ENCODE measurements at regions not wholly inside any gene's neighbourhood (a gene's known extent, or its start where the extent isn't known, plus 50 kb on each side); places are given as distances from the start of the nearest gene placed in this dataset.

DNA sequence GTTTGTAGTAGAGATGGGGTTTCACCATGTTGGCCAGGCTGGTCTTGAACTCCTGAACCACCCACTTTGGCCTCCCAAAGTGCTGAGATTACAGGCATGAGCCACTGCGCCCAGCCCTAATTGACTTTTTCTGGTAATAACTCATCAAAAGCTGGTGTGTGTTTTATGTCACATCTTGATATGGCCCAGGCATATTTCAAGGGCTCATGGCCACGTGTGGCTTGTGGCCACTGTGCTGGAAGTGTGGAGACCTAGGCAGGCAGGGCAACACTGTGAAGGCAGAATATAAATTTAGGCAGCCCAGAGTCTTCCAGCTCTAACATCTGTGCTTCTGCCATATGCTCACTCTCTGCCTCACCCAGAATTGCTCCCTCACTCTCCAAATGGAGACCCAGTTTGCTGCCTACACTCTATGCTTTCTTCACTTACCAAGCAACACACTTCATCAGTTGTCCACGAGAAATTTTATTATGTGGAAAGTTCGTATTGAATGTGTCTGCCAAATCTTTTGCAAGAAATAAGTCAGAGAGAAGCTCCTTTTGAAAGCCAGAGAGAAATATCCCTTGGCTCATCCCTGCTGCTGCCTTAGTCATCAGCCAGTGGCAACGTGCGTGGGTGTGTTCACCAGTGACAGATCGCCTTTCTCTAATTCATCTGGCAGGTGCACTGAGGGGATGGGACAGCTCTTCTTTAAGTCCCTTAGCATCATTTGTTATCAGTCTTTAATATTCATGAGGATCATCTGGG, 129.4 kb upstream of the CXCR4 start:
- DNase-seq (ENCODE audit: low read depth in 4 of 4, low spot score in 1 of 4): no peak

GRCh38 chr2:136246086-136246669, 128.2 kb upstream of the CXCR4 start:
- DNase-seq (ENCODE audit: low read depth in 4 of 4, low spot score in 1 of 4): no peak

DNA sequence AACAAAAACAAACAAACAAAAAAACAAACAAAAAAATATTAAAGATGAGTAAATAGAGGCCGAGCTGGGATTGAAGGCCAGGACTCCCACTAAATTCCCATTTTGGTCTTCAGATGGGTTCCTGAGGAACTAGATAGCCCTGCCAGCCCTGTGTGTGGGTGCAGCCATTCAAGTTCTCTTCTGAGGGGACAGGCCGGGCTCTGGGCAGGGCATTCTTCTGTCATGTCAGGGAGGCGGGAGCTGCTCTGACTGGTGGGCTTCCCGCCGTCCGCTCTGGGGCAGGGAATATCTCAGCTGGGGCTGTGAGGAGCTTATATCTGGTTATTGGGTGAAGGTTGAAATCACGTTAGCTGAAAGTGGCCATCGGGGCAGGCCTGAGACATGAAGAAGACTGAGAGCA, 127.3 kb upstream of the CXCR4 start:
- no peak for DNase-seq (ENCODE audit: low read depth in 4 of 4, low spot score in 1 of 4)

DNA sequence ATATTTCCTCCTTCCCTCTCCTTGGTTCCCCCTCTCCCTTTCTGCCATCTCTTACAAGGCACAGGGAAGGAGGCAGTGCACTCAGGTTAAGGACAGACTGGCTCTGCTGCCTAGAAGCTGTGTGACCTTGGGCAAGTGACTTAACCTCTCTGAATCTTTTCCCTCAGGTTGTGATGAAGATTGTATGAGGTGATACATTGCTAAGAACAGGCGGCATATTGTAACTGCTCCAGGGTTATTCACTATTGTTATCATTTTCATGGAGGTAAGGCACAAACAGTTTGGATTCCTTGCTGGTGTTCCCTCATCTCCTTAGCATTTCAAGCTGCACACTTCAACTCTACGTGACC, 126.6 kb upstream of the CXCR4 start:
- DNase-seq (ENCODE audit: low read depth in 4 of 4, low spot score in 1 of 4): no peak

DNA sequence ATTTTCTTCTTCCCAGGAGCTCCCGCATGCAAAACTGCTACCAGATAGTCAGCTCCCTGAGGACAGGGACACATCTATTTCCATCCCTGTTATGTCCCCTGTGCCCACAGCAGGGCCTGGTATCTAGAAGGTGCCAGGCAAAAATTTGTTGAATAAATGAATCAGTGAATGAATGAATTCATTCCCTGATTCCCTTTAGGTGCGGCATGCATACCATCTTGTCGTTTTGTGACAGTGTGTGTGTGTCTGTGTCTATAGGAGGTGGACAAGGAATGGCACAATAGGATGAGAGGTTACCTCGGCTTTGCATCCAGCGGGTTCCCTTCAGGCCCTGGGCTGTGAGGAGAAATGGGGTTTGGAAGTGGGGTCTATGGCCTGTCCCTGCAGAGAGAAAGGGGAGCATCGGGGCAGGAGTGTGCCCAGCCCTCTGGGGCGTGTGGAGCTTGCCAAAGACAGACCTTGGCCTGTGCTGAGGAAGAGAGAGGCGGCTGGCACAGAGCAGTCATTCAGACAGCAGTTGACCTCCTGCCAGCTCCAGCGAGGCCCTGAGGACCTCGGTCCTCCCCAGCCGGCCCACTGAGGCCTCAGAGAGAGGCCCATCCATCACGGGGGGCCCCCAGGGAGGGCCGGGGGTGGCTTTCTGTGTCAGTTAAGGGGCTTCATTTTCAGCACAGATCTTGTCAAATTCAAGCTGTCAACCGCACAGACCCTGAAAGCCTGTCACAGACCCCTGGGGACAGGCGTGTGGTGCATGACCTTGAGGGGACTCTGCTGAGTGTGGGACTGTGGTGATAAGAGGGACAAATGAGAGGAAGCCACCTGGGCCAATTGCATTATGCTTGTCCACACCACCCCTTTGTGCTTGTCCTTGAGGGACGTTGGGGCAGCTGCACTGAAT, 125.9 kb upstream of the CXCR4 start:
- no peak for DNase-seq (ENCODE audit: low read depth in 4 of 4, low spot score in 1 of 4)

GRCh38 chr2:136242687-136243277, 124.8 kb upstream of the CXCR4 start:
- no peak for DNase-seq (ENCODE audit: low read depth in 4 of 4, low spot score in 1 of 4)

DNA sequence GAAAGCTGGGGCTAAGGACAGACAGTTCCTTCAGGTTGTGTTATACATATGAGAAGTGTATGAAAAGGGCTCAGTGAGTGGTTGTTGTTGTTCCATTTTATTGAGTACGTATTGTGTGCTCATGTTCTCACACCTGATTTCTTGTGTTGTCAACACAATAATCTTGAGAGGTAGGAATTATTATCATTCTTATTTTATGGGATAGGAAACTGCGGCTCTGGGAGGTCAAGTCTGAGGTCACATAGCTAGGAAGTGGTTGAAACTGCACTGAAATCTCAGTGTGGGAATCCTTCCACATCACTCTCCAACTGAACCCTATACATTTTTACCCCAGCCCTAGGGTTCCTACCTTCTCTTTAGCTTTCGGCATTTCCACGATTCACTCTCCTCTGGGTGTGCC, 124.2 kb upstream of the CXCR4 start:
- no peak for DNase-seq (ENCODE audit: low read depth in 4 of 4, low spot score in 1 of 4)

GRCh38 chr2:136239079-136239685, 121.2 kb upstream of the CXCR4 start:
- DNase-seq (ENCODE audit: low read depth in 4 of 4, low spot score in 1 of 4): no peak

DNA sequence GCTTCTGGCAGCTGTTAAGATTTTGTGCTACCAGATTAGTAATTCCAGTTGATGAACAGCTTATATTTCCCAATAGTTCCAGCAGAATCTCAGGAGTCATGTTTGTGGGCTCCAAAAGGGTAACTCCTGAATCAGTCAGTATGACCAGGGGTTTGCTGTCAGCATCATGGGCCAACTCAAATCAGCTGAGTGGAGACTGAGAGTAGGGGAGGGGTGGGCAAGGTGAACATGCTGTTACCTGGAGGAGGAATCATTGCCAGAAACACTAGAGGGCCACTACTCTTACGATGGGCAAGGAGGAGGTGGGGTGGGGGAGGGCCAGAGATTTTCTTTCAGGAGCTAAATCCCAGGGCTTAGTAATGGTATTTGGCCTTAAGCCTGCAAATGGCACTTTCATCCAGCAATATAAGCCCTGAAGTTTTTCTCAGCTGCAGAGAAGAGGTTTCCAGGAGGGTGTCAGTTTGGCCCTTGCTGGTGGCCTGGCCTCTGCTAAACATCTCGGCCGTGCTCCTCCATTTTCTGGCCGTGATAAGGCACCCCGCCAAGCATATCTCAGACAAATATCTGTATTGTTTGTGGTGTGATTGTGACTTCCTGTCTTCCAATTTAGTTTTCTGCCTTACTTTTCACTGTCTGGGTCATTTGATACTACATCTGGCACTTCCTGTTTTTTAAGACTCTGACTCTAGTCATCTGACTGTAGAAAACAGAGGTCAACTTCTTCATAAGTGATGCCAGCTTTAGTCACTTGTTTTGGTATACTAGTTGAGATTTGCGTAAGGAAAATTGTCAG, 120.5 kb upstream of the CXCR4 start:
- no peak for DNase-seq (ENCODE audit: low read depth in 4 of 4, low spot score in 1 of 4)

DNA sequence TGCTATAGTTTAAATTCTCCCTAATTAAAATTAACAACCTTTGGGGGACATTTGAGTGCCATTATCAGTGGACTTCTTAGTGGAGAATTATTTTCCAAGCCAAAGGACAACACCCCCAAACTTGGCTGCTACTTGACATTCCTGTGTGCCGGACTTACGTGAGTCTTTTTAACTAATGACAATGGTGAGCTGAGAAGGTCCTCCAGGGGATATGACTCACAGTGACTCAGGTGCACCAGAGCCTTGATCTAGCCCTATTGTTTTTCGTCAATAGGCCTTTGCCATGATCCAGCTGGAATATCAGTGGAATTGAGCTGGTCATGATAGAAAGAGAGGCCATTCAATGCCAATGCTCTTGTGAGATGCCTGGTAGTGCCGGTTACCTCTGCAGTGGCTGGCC, 118.1 kb upstream of the CXCR4 start:
- DNase-seq (ENCODE audit: low read depth in 4 of 4, low spot score in 1 of 4): no peak

- DNase-seq (ENCODE audit: low read depth in 4 of 4, low spot score in 1 of 4): no peak
Observed at GRCh38 chr2:136235546-136235945, 117.6 kb upstream of the CXCR4 start.

- no peak for DNase-seq (ENCODE audit: low read depth in 4 of 4, low spot score in 1 of 4)
Observed at GRCh38 chr2:136234261-136234660, 116.3 kb upstream of the CXCR4 start.

DNA sequence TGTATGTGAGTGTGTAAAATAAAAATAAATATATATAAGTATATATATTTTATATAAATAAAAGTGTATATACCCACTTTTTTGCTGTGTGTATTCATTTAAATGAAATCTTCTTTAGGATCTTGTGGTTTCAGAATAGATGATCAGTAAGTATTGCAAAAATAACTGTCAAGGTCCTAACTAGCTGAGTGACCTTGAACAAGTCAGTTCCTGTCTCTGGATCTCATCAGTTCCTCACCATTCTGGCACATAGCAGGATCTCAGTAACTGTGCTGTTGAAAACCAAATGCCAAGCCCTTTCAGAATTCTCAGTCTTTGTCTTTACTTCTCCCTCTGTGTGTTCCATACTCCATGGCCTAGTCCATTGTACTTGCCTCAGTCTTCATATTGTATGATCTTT, 115.3 kb upstream of the CXCR4 start:
- DNase-seq (ENCODE audit: low read depth in 4 of 4, low spot score in 1 of 4): no peak

DNA sequence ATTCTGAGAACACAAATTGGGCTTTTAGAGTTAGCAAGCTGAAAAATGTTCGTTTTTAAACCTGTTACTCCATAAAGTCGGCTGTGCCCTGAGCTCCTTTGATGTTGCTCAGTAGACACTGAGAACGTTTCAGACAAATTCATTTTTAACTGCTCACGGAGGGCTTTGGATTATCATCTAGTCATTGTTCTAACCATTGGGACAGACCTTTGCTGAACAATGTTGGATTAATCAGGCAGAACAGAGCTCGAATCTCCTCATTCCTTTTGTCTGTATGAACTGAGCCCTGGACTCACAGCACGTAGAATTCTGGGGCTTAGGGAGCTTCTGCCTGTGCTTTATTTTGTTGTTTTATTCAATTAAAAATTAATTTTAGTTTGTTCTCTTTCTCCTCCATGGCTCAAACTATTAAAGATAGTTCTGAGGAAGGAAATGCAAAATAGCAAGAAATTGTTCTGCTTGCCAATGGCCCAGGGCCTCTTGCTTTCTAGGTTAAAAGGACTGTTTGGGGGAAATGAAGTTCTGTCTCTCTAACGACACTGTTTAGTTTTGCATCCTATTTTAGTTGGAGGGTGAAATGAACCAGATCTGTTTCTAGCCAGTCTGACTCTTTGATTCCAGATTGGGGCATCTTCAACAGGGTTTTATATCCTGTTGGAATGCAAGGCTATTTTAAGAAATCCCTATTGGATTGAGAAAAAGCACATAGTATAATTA, 114.7 kb upstream of the CXCR4 start:
- no peak for DNase-seq (ENCODE audit: low read depth in 4 of 4, low spot score in 1 of 4)

DNA sequence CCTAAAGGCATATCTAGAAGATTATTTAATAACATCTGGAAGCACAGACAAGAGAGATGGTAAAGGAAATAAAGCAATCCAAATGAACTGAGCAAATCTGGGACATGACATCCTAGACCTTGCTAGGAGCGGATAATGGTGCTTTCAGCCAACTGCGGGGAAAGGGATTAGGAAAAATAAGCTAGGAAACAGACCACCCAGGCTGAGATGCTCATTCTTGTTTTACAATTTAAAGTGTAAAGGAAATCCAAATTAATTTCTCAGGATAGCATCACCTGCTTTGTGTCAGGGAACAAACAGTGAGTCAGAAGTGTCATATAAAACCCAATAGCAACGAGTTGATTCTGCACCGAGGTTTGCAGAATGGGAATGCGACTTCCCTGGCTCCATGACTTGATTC, 112.5 kb upstream of the CXCR4 start:
- DNase-seq (ENCODE audit: low read depth in 4 of 4, low spot score in 1 of 4): no peak

DNA sequence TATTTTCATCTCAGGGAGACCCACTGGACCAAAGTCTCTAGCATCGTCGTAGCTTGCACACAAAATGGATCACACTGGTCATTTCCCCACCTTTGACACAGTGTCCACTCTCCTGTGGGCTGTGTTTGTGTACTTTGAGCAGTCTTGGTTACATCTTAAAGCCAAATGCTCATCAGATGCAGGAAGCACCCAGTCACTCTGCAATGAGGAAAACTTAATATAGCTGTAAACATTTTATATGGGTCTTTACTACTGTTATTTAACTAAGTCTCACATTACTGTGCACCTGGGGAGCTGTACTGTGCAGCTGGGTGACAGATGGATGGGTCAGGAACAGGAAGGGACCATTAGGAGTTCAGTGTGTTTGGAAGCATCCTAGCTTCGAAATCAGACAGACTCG, 109.0 kb upstream of the CXCR4 start:
- no peak for DNase-seq (ENCODE audit: low read depth in 4 of 4, low spot score in 1 of 4)

DNA sequence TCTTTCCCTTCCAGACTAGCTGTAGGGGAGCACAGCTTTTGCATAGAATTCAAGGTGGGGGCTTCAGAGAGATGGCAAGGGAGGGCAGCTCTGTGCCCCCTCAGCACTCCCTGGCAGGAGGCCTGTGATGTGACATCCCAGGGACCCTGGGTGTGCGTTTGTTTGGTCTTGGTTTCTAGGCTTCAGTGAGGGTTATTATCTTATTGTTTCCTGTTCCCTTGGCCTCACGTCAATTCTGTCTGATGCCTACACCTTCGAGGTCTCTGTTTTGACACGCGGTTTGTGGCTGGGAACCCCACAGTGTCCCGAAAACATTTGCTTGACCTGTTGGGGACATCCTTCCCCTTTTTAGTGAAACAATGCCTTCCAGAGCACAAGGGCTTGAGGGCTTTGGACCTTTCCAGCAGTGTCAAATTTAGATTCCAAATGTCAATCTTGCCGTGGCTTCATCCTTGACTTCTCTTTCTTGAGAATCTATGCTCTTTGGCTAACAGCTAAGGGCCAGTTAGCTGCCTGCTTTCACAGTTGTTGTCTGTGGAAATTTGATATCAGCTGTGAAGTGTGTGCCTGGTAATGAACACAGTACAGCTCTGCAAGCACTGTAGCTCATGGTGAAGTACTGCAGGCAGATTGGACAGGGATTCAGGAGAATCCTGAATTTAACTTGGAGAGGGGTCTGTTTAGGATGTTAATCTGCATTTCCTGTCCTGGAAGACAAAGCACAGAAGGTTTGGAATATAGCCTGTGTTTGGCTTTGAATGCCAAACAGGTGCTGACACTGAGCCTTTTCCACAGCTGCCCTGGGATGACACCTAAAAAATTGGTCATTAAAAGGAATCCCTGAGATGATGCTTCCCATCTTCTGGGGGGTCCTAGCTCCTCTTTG, 108.2 kb upstream of the CXCR4 start:
- no peak for DNase-seq (ENCODE audit: low read depth in 4 of 4, low spot score in 1 of 4)

DNA sequence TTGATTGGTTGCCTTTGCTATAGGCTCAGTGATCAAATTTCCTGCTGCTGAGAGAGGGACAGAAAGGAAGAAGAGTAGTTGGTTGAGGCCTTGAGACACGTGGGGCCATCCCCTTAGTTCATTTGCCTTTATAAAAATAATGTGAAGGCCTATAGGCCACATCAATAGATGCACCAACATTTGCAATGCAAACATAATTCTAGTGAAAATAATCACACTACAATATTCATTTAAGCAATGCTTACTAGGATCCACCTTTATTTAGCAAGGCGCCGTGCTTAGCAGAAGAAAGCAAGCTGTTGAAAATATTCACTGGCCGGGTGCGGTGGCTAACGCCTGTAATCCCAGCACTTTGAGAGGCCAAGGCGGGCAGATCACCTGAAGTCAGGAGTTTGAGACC, 105.3 kb upstream of the CXCR4 start:
- no peak for DNase-seq (ENCODE audit: low read depth in 4 of 4, low spot score in 1 of 4)

DNA sequence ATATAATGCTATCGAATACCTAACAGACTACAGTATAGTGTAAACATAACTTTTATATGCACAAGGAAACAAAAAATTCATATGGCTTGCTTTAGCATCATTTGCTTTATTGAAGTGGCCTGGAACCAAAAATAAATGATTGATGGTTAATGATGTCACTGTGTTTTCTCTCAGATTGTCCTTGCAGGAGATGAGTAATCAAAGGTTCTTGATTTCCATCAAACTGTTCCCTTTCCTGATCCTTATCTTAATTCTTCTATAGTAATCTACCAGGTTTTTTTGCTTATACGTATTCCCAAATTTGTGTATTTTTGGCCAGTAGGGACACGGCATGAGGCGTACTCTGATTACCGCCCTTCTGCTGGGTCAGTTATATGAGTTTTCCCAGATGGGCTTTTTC, 104.9 kb upstream of the CXCR4 start:
- DNase-seq (ENCODE audit: low read depth in 4 of 4, low spot score in 1 of 4): no peak
